GM19395 (cell line): ENCODE measurements at regions not wholly inside any gene's neighbourhood (a gene's known extent, or its start where the extent isn't known, plus 50 kb on each side); places are given as distances from the start of the nearest gene placed in this dataset.
"Not testable (repeated sequence)": the region's sequence is repeated elsewhere in the genome, so short reads cannot be mapped to it uniquely, and the experiment has no call there.

ENCODE experiments used
- ATAC-seq: cut with Tn5 transposase; IDR thresholded peaks from one replicate; pipeline ENCODE4 v1.9.1; 2021; ENCODE audit warnings: mild to moderate bottlenecking, moderate library complexity; ENCODE audit not compliant: unreplicated experiment

- no peak for ATAC-seq
These were observed 562.1 kb downstream of the DACH1 start for GRCh38 chr13:71304861-71305260.

- ATAC-seq, result no peak
These were observed 563.9 kb downstream of the DACH1 start for GRCh38 chr13:71303144-71303543.

- ATAC-seq, result no peak
These were observed 566.4 kb downstream of the DACH1 start for GRCh38 chr13:71300602-71301001.

GRCh38 chr13:71291842-71292146, 575.2 kb downstream of the DACH1 start:
- ATAC-seq, result peak; percentile 2

GRCh38 chr13:71290963-71291841, 575.8 kb downstream of the DACH1 start:
- ATAC-seq, result peak; percentile 91

- ATAC-seq, result not testable (repeated sequence)
These were observed 577.0 kb downstream of the DACH1 start for GRCh38 chr13:71289980-71290379.

GRCh38 chr13:71285700-71286099, 581.3 kb downstream of the DACH1 start:
- peak; percentile 53 for ATAC-seq

- ATAC-seq, result no peak
These were observed 588.5 kb downstream of the DACH1 start for GRCh38 chr13:71278512-71278911.

GRCh38 chr13:71274923-71275608, 591.9 kb downstream of the DACH1 start:
- ATAC-seq, result peak; percentile 95

GRCh38 chr13:71261256-71261655, 605.7 kb downstream of the DACH1 start:
- ATAC-seq, result no peak

- no peak for ATAC-seq
These were observed 606.8 kb downstream of the DACH1 start for GRCh38 chr13:71260246-71260645.

- ATAC-seq, result no peak
These were observed 611.4 kb downstream of the DACH1 start for GRCh38 chr13:71255633-71256032.

- ATAC-seq, result no peak
These were observed 612.6 kb downstream of the DACH1 start for GRCh38 chr13:71254384-71254783.

GRCh38 chr13:71252184-71252704, 614.8 kb downstream of the DACH1 start:
- ATAC-seq, result no peak

- no peak for ATAC-seq
These were observed 615.6 kb downstream of the DACH1 start for GRCh38 chr13:71251292-71251951.

GRCh38 chr13:71249011-71249410, 618.0 kb downstream of the DACH1 start:
- no peak for ATAC-seq

GRCh38 chr13:71244161-71244560, 622.8 kb downstream of the DACH1 start:
- no peak for ATAC-seq

- no peak for ATAC-seq
These were observed 624.8 kb downstream of the DACH1 start for GRCh38 chr13:71242201-71242600.

GRCh38 chr13:71240911-71241310, 626.1 kb downstream of the DACH1 start:
- peak; percentile 55 for ATAC-seq

- ATAC-seq, result no peak
These were observed 629.7 kb downstream of the DACH1 start for GRCh38 chr13:71237332-71237731.

- no peak for ATAC-seq
These were observed 647.1 kb downstream of the DACH1 start for GRCh38 chr13:71219698-71220415.
